A172 (cell line): ENCODE measurements at regions not wholly inside any gene's neighbourhood (a gene's known extent, or its start where the extent isn't known, plus 50 kb on each side); places are given as distances from the start of the nearest gene placed in this dataset.
"Not testable (repeated sequence)": the region's sequence is repeated elsewhere in the genome, so short reads cannot be mapped to it uniquely, and the experiment has no call there.

Experiments
- DNase-seq: peaks from one replicate; pipeline ENCODE4 v3.0.0-alpha.2; 2015; ENCODE audit warnings: low spot score

DNA sequence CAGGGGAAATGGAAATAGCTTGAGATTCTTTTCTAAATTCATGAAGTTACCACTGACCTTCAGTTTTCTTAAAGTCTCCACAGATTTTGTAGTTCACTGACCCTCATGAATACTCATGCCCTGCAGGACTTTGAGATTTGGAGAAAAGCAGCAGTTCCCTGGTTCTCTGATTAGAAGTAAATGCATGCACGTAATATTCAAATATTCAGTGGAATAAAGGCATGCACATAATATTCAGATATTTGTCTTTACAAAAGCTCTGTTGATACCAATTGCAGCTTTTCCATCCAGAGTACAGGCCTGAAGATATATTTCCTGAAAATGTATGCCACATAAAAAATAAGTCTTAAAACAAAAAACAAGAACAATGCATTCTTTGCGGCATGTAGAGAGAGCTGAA lies 219.8 kb downstream of the ADCYAP1 start:
- no peak for DNase-seq

GRCh38 chr18:1133541-1133940 lies 228.9 kb downstream of the ADCYAP1 start:
- DNase-seq = no peak

DNA sequence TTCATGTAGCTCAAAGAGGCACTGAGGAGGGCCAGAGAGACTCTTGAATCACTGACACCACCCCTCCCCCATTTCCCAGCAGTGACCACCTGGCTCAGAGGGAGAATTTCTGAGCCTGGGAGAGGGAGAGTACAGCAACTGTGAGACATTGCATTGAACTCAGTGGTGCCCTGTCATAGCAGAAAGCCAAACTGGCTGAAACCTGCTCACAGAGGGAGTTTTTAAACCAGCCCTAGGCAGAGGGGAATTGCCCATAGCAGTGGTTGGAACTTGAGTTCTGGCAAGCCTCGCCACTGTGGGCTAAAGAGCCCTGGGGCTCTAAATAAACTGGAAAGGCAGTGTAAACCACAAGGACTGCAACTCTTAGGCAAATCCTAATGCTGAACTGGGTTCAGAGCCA lies 243.1 kb downstream of the ADCYAP1 start:
- DNase-seq = no peak

- no peak for DNase-seq
These were observed 245.0 kb downstream of the ADCYAP1 start for GRCh38 chr18:1149709-1150108.

DNA sequence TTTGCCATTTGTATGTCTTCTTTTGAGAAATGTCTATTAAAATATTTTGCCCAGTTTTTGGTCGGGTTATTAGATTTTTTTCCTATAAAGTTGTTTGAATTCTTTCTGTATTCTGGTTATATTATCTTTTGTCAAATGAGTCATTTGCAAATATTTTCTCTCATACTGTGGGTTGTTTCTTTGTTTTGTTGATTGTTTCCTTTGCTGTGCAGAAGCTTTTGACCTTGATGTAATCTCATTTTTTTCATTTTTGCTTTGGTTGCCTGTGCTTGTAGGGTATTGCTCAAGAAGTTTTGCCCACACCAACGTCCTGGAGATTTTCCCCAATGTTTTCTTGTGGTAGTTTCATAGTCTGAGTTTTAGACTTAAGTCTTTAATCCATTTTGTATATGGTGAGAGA lies 245.7 kb downstream of the ADCYAP1 start:
- DNase-seq = no peak

GRCh38 chr18:1152958-1153357 lies 248.3 kb downstream of the ADCYAP1 start:
- DNase-seq = not testable (repeated sequence)

DNA sequence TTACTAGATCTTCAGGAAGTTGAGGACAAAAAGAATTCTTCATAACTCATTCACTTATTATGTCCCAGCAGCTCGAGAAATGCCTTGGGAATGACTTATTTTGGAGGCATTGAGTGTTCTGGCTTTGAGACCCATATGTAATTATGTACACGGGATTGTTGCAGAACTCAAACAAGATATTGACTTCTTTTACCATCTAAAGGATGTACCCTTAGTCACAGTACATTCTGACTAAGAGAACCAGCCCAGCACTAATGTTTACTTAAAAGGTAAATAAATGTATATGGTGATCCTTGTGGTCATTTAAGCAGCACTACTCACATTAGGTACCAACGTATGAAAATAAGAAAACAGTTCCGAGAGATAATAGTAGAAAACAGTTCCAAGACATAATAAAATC lies 268.9 kb downstream of the ADCYAP1 start:
- DNase-seq = no peak

DNA sequence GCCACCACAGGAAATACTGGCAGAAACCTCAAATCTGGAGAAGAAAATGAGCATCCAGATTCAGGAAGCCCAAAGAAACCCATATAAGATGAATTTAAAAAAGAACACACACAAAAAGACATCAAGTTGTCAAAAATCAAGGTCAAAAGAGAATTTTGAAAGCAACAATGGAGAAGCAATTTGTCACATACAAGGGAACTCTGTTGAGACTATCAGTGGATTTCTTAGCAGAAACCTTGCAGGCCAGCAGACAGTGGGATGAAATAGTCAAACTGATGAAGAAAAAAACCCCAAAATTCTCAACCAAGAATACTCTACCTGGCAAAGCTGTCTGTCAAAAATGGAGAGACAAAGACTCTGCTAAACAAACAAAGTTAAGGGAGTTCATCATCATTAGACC lies 272.6 kb downstream of the ADCYAP1 start:
- DNase-seq = no peak

DNA sequence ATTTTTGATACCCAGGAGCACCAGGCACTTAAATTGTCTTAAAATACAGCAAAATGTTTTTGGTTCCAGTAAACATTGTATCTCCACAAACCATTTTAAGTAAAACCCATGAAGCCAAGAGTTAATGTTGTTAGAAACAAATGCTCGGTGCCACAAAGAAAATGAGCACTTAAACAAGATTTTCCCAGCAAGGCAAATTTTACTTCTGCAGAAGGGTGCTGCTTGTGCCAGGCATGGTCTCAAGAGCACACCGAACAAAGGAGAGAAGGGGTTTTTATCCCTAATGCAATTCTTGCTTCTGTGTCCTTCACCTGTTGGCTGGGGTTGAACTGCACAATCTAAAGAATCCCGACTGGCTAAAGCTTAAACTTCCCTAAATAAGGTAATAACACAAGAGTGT lies 286.7 kb downstream of the ADCYAP1 start:
- DNase-seq = no peak

GRCh38 chr18:1213126-1213525 lies 308.5 kb downstream of the ADCYAP1 start:
- no peak for DNase-seq

DNA sequence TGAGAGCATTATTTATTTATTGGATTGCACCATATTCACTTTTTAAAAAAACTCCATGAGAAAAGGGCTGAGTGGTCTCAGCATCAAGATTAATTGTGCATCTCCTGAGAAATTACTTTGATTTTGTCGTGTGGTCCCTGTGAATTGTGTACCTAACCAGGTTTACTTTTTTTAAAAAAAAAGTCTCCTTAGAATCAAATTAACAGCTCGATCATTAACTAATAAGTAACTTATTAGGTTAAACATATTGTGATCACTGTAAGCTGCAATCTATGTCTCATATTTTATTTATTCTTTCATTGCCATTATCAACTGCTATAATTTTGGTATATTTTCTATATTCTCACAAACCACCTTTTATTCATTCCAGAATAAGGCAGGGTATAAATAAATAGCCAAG lies 318.2 kb downstream of the ADCYAP1 start:
- no peak for DNase-seq

DNA sequence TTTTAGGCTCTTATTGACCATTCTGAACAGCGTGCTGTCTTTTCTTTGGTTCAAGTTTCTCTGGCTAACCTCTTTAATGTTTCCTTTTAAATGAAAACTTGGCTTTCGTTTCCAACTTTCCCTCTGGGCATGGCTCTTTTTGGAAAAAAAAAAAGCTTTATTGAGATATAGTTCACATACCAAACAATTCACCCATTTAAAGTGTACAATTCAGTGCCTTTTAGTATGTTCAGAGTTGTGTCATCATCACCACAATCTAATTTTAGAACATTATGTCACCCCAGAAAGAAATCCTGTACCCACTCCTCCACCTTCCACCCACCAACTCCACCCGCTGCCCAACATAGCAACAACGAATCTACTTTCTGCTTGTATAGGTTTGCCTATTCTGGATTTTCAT lies 322.4 kb downstream of the ADCYAP1 start:
- DNase-seq = peak; percentile 14

GRCh38 chr18:1229634-1230033 lies 325.0 kb downstream of the ADCYAP1 start:
- no peak for DNase-seq

DNA sequence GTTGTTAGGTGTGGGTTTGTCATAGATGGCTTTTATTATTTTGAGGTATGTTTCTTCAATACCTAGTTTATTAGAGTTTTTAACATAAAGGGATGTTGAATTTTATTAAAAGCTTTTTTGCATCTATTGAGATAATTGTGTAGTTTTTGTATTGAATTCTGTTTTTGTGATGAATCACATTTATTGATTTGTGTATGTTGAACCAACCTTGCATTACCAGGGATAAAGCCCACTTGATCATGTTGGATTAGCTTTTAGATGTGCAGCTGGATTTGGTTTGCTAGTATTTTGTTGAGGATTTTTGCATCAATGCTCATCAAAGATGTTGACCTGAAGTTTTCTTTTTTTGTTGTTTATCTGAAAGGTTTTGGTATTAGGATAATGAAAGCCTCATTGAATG lies 328.2 kb downstream of the ADCYAP1 start:
- DNase-seq = no peak

GRCh38 chr18:1240701-1241100 lies 336.0 kb downstream of the ADCYAP1 start:
- DNase-seq = no peak

GRCh38 chr18:1244397-1245122 lies 339.9 kb downstream of the ADCYAP1 start:
- DNase-seq = no peak

DNA sequence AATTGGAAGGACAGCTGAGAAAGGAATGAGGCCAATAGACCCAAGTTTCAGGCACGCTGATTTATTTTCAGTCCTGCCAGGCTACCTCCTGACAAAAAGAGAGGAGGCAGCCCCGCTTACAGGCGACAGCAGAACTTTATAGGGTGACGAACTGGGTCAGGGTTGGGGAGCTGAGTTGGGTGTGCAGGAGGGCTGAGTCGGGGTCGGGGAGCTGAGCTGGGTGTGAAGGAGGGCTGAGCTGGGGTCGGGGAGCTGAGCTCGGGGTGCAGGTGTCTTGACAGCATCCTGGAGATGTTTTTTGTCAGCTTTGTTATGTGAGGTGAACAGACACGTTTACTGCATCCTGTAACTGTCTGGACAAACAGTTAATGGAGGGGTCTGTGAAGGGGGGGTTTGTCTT lies 342.2 kb downstream of the ADCYAP1 start:
- no peak for DNase-seq

- no peak for DNase-seq
These were observed 347.9 kb downstream of the ADCYAP1 start for GRCh38 chr18:1252534-1252933.

GRCh38 chr18:1252936-1253335 lies 348.3 kb downstream of the ADCYAP1 start:
- DNase-seq = no peak

GRCh38 chr18:1253827-1254226 lies 349.2 kb downstream of the ADCYAP1 start:
- DNase-seq = no peak

GRCh38 chr18:1261054-1261453 lies 356.4 kb downstream of the ADCYAP1 start:
- no peak for DNase-seq

DNA sequence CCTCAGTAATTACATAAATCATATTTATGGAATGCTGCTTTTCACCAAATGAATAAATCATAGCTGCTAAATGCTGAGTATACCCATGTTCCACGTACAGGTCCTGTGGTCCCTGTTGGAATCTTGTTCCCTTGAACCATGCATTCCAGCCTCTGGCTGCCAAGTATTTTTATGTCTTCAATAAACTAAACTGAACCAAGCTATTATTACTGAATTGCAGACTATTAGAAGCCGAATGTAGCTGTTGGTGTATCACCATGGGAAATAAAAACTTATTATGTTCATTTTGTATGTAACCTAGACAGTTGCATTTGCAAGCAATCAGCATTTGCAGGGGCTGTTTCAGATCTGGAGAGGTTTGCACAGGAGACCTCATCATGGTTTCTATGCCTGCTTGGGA lies 362.4 kb downstream of the ADCYAP1 start:
- DNase-seq = no peak

- no peak for DNase-seq
These were observed 365.4 kb downstream of the ADCYAP1 start for GRCh38 chr18:1270081-1270480.

GRCh38 chr18:1273469-1273868 lies 368.8 kb downstream of the ADCYAP1 start:
- DNase-seq = no peak
